ENCODE measurements at regions not wholly inside any gene's neighbourhood (a gene's known extent, or its start where the extent isn't known, plus 50 kb on each side); places are given as distances from the start of the nearest gene placed in this dataset.

GRCh38 chr11:119990309-119991021, 147.4 kb downstream of the TRIM29 start:
- H3K79me2 ChIP-seq (ENCODE audit: insufficient read depth, low read length): no peaks in the 10 kb centered on the region
- no peak overlapping the region for H3K9ac ChIP-seq (ENCODE audit: insufficient read depth, low read depth, low read length)
- ChIA-PET CTCF (ENCODE audit: low intra/inter-chr PET ratio, low total read pairs) (no interaction called here), POLR2A (no interaction called here)
- intact Hi-C loops (cut with micrococcal nuclease; ENCODE audit: unreplicated experiment) (no loop called here), in situ Hi-C loops (cut with HindIII; ENCODE audit: extremely low pct_ligation_motif_present, low pct_unique_long_range_greater_than_20kb) (no loop called here)
- H3K4me3 ChIP-seq (replicated peaks in 1 of 3; ENCODE audit: insufficient read depth in 1 of 3, low read depth in 2 of 3, low read length in 3 of 3): no peak overlapping the region
- FAIRE-seq (no peak), DNase-seq (ENCODE audit: low spot score) (no peak), ATAC-seq (no peak)
- no peaks in the 10 kb centered on the region for H3K9me3 ChIP-seq (ENCODE audit: low read length)
- no peaks in the 10 kb centered on the region for H3K4me1 ChIP-seq (ENCODE audit: insufficient read depth, low read length)
- no TSS peak for BruUV-seq (replicated peaks)
- H3K27ac ChIP-seq (ENCODE audit: extremely low read length, insufficient read depth, low read length): no peak overlapping the region
- no peak overlapping the region for H2AFZ ChIP-seq (ENCODE audit: low read length)
- H3K4me2 ChIP-seq (ENCODE audit: low read depth, low read length): no peak overlapping the region
- TF ChIP-seq ZNF296 (CRISPR knock-in tag; conservative IDR thresholded peaks at IDR 0.05) (no peak), ZNF609 (CRISPR knock-in tag; IDR thresholded peaks at IDR 0.05; ENCODE audit: borderline replicate concordance) (no peak)
- TF ChIP-seq, protein P1, sequence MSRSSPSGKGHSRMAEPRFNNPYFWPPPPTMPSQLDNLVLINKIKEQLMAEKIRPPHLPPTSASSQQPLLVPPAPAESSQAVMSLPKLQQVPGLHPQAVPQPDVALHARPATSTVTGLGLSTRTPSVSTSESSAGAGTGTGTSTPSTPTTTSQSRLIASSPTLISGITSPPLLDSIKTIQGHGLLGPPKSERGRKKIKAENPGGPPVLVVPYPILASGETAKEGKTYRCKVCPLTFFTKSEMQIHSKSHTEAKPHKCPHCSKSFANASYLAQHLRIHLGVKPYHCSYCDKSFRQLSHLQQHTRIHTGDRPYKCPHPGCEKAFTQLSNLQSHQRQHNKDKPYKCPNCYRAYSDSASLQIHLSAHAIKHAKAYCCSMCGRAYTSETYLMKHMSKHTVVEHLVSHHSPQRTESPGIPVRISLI (CRISPR knock-in tag; IDR thresholded peaks at IDR 0.05; ENCODE audit: borderline replicate concordance): no peak
- H3K27me3 ChIP-seq (ENCODE audit: control insufficient read depth in 1 of 2, insufficient read depth in 2 of 2, low read length in 2 of 2): peaks cover 5 to 48% of the 10 kb centered on the region in 2 experiments; a peak in 4 of 5 replicates
- no peaks in the 10 kb centered on the region for H4K20me1 ChIP-seq (ENCODE audit: insufficient read depth, low read length)
- no peaks in the 10 kb centered on the region for H3K36me3 ChIP-seq (replicated peaks in 1 of 2; ENCODE audit: control insufficient read depth in 1 of 2, insufficient read depth in 2 of 2, low read length in 2 of 2)
- 5% methylated on average over 4 of the region's 6 CpGs for WGBS (ENCODE audit: low lambda C conversion rate)

Data from HepG2 (cell line).